IPS-20b (cell line): ENCODE measurements at regions not wholly inside any gene's neighbourhood (a gene's known extent, or its start where the extent isn't known, plus 50 kb on each side); places are given as distances from the start of the nearest gene placed in this dataset.

Experiments
- H3K27ac ChIP-seq: one replicate; pipeline ENCODE4 v1.5.1; 2013; ENCODE audit warnings: low read length
- H3K27me3 ChIP-seq: 2 replicates; pipeline ENCODE4 v1.6.1; 2013; ENCODE audit warnings: mild to moderate bottlenecking, low read length, inconsistent platforms; ENCODE audit not compliant: insufficient read depth
- H3K36me3 ChIP-seq: 2 replicates; pipeline ENCODE4 v1.6.1; 2013; ENCODE audit warnings: low read depth, mild to moderate bottlenecking, inconsistent platforms, low read length, moderate library complexity; ENCODE audit not compliant: insufficient read depth
- H3K4me1 ChIP-seq: 2 replicates; pipeline ENCODE4 v1.6.1; 2013; ENCODE audit warnings: mild to moderate bottlenecking, control low read depth, inconsistent platforms, low read length, moderate library complexity; ENCODE audit not compliant: insufficient read depth
- H3K4me3 ChIP-seq: 2 replicates; pipeline ENCODE4 v1.5.1; 2013; ENCODE audit warnings: mild to moderate bottlenecking, low read length, inconsistent platforms
- H3K9ac ChIP-seq: 2 replicates; pipeline ENCODE4 v1.6.1; 2013; ENCODE audit warnings: low read depth, mild to moderate bottlenecking, inconsistent platforms, low read length, moderate library complexity
- H3K9me3 ChIP-seq: 2 replicates; pipeline ENCODE4 v1.6.1; 2013; ENCODE audit warnings: mild to moderate bottlenecking, low read depth, low read length, inconsistent platforms; ENCODE audit not compliant: insufficient read depth

DNA sequence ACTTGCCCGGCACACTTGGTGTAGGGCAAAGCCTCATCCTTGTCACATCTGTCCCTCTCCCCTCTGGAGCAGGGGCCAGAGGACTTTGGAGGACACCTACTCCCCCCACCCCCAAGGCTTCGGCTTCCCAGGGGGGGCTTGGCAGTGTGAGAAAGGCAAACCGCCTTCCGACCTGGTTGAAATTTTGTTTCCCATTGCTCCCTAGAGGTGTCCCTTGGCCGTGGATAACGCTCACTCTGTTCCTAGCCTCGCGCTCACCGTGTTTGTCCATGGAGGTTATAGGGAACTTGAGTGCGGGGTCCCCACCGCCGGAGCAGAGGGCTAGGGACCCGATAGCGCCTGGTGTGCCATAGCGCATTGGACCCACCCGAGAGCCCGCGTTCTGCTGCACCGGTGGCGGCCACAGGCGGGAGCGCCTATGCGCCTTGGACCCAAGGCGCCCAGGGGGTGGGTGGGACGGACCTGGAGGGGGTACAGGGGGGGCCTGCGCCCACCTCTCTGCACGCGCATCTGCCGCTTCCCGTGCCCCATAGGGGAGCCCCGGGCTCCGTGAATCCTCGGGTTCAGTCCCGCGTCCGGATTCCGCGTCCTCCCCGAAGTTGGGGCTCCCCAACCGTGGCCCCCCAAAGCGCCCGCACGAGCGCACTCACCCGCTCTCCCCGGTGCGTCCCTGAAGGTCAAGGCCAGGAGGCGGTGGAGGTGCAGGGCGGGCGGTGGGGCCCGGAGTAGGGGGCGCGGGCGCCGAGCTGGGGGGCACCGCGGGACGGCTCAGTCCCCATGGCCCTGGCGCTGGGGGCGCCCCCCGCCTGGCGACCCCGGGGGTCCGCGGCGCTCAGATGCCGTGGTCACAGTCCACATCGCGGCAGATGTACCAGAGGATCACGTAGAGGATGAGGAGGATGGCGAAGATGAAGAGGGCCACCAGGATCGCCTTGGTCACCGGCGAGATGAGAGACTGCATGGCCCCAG is 82.7 kb upstream of the DHRSX start:
- Histone ChIP-seq H3K4me3 (peak overlapping the region; percentile 67), H3K27me3 (peaks cover 51% of the 10 kb centered on the region), H3K9ac (peak overlapping the region; percentile 48; the same call in 1 of the 2 replicates), H3K9me3 (no peaks in the 10 kb centered on the region), H3K27ac (no peak overlapping the region), H3K4me1 (peaks cover 15% of the 10 kb centered on the region; the same call in 1 of the 2 replicates), H3K36me3 (no peaks in the 10 kb centered on the region)

DNA sequence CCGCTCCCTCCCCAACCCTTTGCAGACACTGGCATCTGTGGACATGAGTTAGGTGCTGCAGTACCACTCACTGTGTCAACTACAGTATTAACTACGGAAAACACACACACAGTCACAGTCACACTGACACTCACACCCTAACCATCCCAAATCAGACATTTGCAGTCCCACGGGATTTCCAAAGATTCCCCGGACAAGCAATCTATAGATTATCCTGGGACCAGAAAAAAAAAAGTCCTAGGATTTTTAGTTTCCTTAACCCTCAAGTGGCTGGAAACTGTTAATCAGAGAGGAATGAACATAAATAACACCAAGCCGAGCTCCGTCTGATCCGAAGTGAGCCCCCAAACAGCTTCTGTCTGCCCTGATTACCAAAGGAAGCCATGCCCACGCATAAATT is 81.9 kb upstream of the DHRSX start:
- H3K27me3 ChIP-seq, result peaks cover 51% of the 10 kb centered on the region
- no peaks in the 10 kb centered on the region for H3K36me3 ChIP-seq
- H3K9ac ChIP-seq, result no peak overlapping the region
- no peak overlapping the region for H3K27ac ChIP-seq
- H3K4me1 ChIP-seq, result peaks cover 22% of the 10 kb centered on the region; the same call in 1 of the 2 replicates
- no peaks in the 10 kb centered on the region for H3K9me3 ChIP-seq
- peak overlapping the region; percentile 67 for H3K4me3 ChIP-seq

DNA sequence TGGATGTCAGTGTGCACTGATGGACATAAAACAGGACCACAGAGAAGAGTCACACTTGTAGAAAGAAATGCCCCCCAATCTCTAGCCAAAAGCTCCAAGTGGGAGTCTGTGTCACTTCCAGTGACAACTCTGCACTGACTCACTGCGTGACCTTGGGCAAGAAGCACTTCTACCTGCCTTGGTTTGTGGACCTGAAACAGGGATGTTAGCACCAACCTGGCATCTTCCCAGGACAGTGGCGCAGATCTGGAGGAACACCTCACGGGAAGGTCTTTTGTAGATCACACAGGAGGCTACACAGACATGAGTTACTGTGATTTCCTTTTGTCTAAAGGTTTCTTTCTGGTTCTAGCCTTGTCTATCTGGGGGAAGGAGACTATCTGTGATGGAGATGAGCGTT is 80.5 kb upstream of the DHRSX start:
- H3K27me3 ChIP-seq, result peaks cover 48% of the 10 kb centered on the region

DNA sequence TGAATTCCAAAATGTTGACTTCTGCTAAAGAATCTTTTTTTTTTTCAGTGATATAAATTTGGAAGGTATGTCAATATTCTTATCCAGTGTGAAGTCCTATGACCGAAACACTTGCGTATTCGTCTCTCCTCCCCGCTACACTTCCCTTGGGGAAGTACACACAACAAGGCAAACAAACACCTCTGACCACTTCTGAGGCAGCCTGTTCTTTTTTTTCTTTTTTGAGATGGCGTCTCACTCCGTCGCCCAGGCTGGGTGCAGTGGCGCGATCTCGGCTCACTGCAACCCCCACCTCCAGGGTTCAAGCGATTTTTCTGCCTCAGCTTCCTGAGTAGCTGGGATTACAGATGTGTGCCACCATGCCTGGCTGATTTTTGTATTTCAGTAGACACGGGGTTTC is 78.1 kb upstream of the DHRSX start:
- peaks cover 28% of the 10 kb centered on the region for H3K27me3 ChIP-seq
- H3K9ac ChIP-seq, result no peak overlapping the region
- H3K4me3 ChIP-seq, result no peak overlapping the region
- H3K27ac ChIP-seq, result no peak overlapping the region
- H3K9me3 ChIP-seq, result no peaks in the 10 kb centered on the region
- peaks cover 15% of the 10 kb centered on the region; the same call in 1 of the 2 replicates for H3K4me1 ChIP-seq
- no peaks in the 10 kb centered on the region for H3K36me3 ChIP-seq

More for the DNA sequence above, 80.5 kb upstream of the DHRSX start:
- Histone ChIP-seq H3K9ac (no peak overlapping the region), H3K9me3 (no peaks in the 10 kb centered on the region), H3K36me3 (no peaks in the 10 kb centered on the region), H3K4me3 (no peak overlapping the region), H3K27ac (no peak overlapping the region), H3K4me1 (peaks cover 26% of the 10 kb centered on the region; the same call in 1 of the 2 replicates)

DNA sequence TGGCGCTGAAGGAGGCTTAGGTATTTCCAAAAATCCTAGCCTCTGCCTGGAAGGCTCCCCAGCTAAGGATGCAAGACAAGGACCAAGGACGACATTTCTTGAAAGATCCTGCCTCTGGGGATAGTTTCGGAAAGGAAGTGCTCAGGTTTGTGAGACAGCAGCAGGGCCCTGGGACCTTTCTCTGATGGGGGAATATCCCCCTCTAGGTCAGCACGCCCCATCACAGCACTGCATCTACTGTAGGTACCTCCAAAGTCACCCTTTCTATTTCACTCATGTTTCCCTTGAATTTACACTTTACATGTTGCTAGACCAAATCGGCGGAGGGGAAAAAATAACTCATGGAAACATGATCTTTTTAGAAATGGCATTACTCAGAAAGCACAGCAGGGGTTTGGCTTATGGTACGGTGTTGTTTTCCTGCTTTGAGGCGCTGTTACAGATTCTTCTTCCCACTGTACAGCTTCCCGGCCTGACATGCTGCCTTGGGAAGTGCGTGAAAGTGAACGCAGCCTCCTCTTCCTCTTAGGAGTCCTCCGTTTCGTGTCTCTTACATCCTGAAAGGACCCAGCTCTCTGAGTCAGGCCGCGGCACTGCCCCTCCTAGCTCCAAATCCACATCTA is 77.2 kb upstream of the DHRSX start:
- Histone ChIP-seq H3K9ac (no peak overlapping the region), H3K4me1 (peaks cover 15% of the 10 kb centered on the region), H3K36me3 (no peaks in the 10 kb centered on the region), H3K9me3 (no peaks in the 10 kb centered on the region), H3K27ac (no peak overlapping the region), H3K4me3 (no peak overlapping the region), H3K27me3 (peaks cover 19% of the 10 kb centered on the region)

DNA sequence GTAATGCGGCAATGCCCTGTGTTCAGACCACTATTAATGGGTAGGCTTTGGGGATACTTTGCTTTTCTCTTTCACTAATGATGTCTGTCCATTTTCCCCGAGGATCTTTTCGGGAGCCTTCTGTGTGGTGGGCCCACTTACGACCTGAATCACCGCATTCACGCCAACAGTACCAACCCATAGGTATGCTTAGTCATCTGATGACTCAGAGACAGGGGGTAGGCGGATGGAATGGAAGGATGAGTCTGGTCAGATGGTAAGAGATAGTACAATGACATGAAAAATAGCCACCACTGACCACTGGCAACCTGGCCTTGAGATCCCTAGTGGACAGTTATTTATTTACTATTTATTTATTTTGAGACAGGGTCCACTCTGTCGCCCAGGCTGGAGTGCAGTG is 76.0 kb upstream of the DHRSX start:
- H3K36me3 ChIP-seq, result no peaks in the 10 kb centered on the region
- no peak overlapping the region for H3K4me3 ChIP-seq
- H3K27ac ChIP-seq, result no peak overlapping the region
- peaks cover 12% of the 10 kb centered on the region for H3K4me1 ChIP-seq
- H3K9ac ChIP-seq, result no peak overlapping the region
- peaks cover 7% of the 10 kb centered on the region for H3K27me3 ChIP-seq
- H3K9me3 ChIP-seq, result no peaks in the 10 kb centered on the region

DNA sequence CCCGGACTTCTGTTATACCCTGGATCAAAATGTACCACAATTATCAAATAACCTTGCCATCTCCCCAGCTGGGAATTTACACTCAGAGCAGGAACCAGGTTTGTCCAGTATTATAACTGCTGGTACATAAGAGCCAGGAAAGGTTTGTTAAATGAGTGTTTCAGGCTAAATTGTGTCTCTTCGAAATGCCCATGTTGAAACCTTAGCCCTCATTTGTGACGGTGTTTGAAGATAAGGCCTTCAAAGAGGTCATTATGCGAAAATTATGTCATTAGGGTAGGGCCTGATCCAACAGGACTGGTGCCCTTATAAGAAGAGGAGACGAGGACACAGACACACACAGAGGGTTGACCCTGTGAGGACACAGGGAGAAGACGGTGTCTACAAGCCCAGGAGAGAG is 73.5 kb upstream of the DHRSX start:
- H3K4me1 ChIP-seq, result peaks cover 12% of the 10 kb centered on the region
- no peak overlapping the region for H3K27ac ChIP-seq
- H3K4me3 ChIP-seq, result no peak overlapping the region
- no peak overlapping the region for H3K9ac ChIP-seq
- H3K27me3 ChIP-seq, result no peaks in the 10 kb centered on the region
- H3K36me3 ChIP-seq, result no peaks in the 10 kb centered on the region
- H3K9me3 ChIP-seq, result no peaks in the 10 kb centered on the region

DNA sequence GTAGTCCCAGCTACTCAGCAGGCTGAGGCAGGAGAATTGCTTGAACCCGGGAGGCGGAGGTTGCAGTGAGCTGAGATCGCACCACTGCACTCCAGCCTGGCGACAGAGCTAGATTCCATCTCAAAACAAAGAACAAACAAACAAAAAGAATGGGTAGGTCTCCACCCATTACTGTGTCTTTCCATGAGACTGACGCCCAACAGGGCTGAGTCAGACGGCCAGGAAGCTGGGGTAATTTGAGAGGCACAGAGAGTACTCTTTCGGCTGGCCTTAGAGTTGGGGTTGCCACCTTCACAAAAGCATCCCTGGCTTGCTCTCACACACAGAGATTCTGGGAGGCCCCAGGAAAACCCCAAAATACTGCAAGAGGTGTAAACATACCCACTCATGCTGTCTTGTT is 72.0 kb upstream of the DHRSX start:
- Histone ChIP-seq H3K27ac (no peak overlapping the region), H3K9ac (no peak overlapping the region), H3K9me3 (no peaks in the 10 kb centered on the region), H3K4me1 (peaks cover 4% of the 10 kb centered on the region), H3K36me3 (no peaks in the 10 kb centered on the region), H3K27me3 (no peaks in the 10 kb centered on the region), H3K4me3 (no peak overlapping the region)

DNA sequence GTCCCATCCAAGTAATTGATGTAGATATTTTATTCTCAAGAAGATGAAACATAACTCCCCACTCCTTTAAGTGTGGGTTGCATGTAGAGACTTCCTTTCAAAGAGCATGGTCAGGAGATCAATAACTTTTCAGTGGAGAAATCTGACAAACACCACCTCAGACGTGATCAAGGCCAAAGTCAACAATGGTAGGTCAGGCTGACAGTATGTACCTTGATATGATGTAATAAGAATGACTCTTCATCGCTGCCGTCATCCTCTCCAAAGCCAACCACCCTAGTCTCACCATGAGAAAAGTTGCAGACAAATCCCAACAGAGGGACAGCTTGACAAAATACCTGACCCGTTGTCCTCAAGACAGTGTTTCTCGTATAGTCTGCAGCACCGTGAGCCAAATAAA is 67.3 kb upstream of the DHRSX start:
- Histone ChIP-seq H3K4me3 (no peak overlapping the region), H3K9me3 (no peaks in the 10 kb centered on the region), H3K27me3 (no peaks in the 10 kb centered on the region), H3K27ac (no peak overlapping the region), H3K36me3 (no peaks in the 10 kb centered on the region), H3K4me1 (peaks cover 6% of the 10 kb centered on the region), H3K9ac (no peak overlapping the region)

DNA sequence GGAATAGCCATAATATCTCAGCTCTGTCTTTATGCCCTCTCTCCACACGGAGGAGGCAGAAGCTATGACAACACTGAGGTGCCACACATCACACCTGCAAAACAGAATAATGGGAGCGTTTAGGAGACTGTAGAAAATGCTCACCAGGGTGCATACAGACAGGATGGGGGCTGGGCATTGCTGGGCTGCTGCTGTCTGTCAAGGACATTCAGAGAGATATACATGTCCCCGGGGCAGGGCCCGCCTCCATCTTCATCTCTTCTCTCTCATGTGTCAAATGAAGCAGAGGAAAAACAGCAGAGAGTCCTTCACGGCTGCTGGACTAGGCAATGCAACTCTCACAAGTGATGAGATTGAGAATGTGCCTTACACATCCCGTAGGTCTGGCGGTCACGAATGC is 65.3 kb upstream of the DHRSX start:
- Histone ChIP-seq H3K36me3 (no peaks in the 10 kb centered on the region), H3K27me3 (no peaks in the 10 kb centered on the region), H3K4me1 (peaks cover 6% of the 10 kb centered on the region; the same call in 1 of the 2 replicates), H3K9ac (no peak overlapping the region), H3K9me3 (no peaks in the 10 kb centered on the region), H3K4me3 (no peak overlapping the region), H3K27ac (no peak overlapping the region)

DNA sequence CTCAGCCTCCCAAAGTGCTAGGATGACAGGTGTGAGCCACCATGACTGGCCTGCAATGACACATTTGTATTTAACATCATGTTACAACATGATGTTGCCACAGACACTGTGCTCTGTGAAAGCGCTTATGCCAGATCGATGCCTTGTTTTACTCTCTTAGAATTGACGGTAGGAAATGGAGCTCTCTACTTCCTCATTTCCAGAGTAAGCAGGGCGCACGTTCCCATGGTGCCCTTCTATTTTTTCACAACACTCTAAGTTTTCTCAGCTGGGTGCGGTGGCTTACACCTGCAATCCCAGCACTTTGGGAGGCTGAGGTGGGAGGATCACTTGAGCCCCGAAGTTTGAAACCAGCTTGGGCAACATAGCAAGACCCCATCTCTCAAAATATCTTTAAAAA is 60.7 kb upstream of the DHRSX start:
- Histone ChIP-seq H3K4me1 (peaks cover 6% of the 10 kb centered on the region; the same call in 1 of the 2 replicates), H3K27ac (no peak overlapping the region), H3K4me3 (no peak overlapping the region), H3K27me3 (no peaks in the 10 kb centered on the region), H3K9me3 (no peaks in the 10 kb centered on the region), H3K36me3 (no peaks in the 10 kb centered on the region), H3K9ac (no peak overlapping the region)

DNA sequence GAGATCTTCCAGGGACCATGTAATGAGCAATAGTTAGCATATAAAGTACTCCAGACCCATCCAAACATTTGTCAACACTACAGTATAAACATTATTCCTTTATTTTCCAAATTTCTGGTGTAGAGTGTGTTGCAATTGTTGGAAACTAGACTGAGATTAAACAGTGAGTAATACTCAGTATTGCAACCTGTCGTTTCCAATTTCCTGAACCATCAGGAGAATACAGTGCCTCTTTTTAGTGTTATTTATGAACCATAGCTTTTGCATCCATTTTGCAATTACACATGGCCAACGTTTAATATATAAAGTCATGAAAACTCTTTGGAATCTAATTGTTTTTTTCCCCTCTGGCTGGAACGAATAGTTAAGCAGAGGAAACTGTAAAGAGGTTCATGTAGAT is 58.3 kb upstream of the DHRSX start:
- Histone ChIP-seq H3K36me3 (no peaks in the 10 kb centered on the region), H3K4me1 (no peaks in the 10 kb centered on the region), H3K27ac (no peak overlapping the region), H3K4me3 (no peak overlapping the region), H3K9me3 (no peaks in the 10 kb centered on the region), H3K9ac (no peak overlapping the region), H3K27me3 (no peaks in the 10 kb centered on the region)
